GM23248 (cell line): ENCODE measurements at regions not wholly inside any gene's neighbourhood (a gene's known extent, or its start where the extent isn't known, plus 50 kb on each side); places are given as distances from the start of the nearest gene placed in this dataset.
"Not testable (repeated sequence)": the region's sequence is repeated elsewhere in the genome, so short reads cannot be mapped to it uniquely, and the experiment has no call there.

Experiments used
- DNase-seq: peaks from one replicate; pipeline ENCODE4 v3.0.0-alpha.2; 2015
- H2AFZ ChIP-seq: fragments of 200-600 bp; sonication (generic); 2 replicates; pipeline ENCODE4 v1.6.1; 2016; ENCODE audit warnings: antibody characterized with exemption
- H3F3A ChIP-seq: fragments of 200-600 bp; sonication (generic); 2 replicates; pipeline ENCODE4 v1.6.1; 2016; ENCODE audit warnings: mild to moderate bottlenecking, antibody characterized with exemption, mixed run types; ENCODE audit not compliant: insufficient read depth
- H3K27ac ChIP-seq: fragments of 200-600 bp; sonication (generic); 2 replicates; pipeline ENCODE4 v1.5.1; 2016; ENCODE audit warnings: mild to moderate bottlenecking
- H3K27me3 ChIP-seq: fragments of 200-600 bp; sonication (generic); replicated peaks from 2 replicates; pipeline ENCODE4 v1.6.1; 2016; ENCODE audit warnings: mild to moderate bottlenecking; ENCODE audit not compliant: insufficient read depth
- H3K36me3 ChIP-seq: fragments of 200-600 bp; sonication (generic); 2 replicates; pipeline ENCODE4 v1.6.1; 2016; ENCODE audit warnings: low read depth, mild to moderate bottlenecking
- H3K4me1 ChIP-seq: fragments of 200-600 bp; sonication (generic); 2 replicates; pipeline ENCODE4 v1.6.1; 2016; ENCODE audit warnings: mild to moderate bottlenecking; ENCODE audit not compliant: insufficient read depth
- H3K4me2 ChIP-seq: fragments of 200-600 bp; sonication (generic); one replicate; pipeline ENCODE4 v1.6.1; 2016; ENCODE audit warnings: mild to moderate bottlenecking; ENCODE audit not compliant: unreplicated experiment
- H3K4me3 ChIP-seq: fragments of 200-600 bp; sonication (generic); 2 replicates; pipeline ENCODE4 v1.5.1; 2016; ENCODE audit warnings: mild to moderate bottlenecking
- H3K79me2 ChIP-seq: fragments of 200-600 bp; sonication (generic); 2 replicates; pipeline ENCODE4 v1.6.1; 2016; ENCODE audit warnings: mild to moderate bottlenecking; ENCODE audit not compliant: insufficient read depth
- H3K9ac ChIP-seq: fragments of 200-600 bp; sonication (generic); 2 replicates; pipeline ENCODE4 v1.6.1; 2016; ENCODE audit warnings: mild to moderate bottlenecking
- H3K9me2 ChIP-seq: fragments of 200-600 bp; sonication (generic); 2 replicates; pipeline ENCODE4 v1.6.1; 2016; ENCODE audit warnings: mixed run types, mild to moderate bottlenecking, moderate library complexity; ENCODE audit not compliant: insufficient read depth
- H3K9me3 ChIP-seq: fragments of 200-600 bp; sonication (generic); one replicate; pipeline ENCODE4 v1.6.1; 2017; ENCODE audit warnings: low read depth
- H4K20me1 ChIP-seq: fragments of 200-600 bp; sonication (generic); 2 replicates; pipeline ENCODE4 v1.6.0; 2016; ENCODE audit not compliant: insufficient read depth
- WGBS, 2 experiments: methylation state at CpG; one replicate each; pipeline ENCODE4 v1.1.6; 2015 to 2017; ENCODE audit warnings: low lambda C conversion rate in 2 of 2, low coverage in 1 of 2; ENCODE audit errors: missing lambda C conversion rate in 2 of 2; 5-methylcytosine and 5-hydroxymethylcytosine counted together
- in situ Hi-C: fragments of 300-500 bp; cut with MboI; formaldehyde crosslinking; loops from 2 replicates; pipeline ENCODE4 v1.15.0; 2020

GRCh38 chr15:30497275-30497674 is 54.6 kb upstream of the GOLGA8Q start:
- H3K9ac ChIP-seq, H3K4me2 ChIP-seq, H4K20me1 ChIP-seq, H3K4me1 ChIP-seq, H3K9me3 ChIP-seq, H3K9me2 ChIP-seq, in situ Hi-C loops, H3F3A ChIP-seq, H2AFZ ChIP-seq, H3K4me3 ChIP-seq, DNase-seq, H3K27me3 ChIP-seq, H3K27ac ChIP-seq, H3K36me3 ChIP-seq, H3K79me2 ChIP-seq: not testable (repeated sequence)

DNA sequence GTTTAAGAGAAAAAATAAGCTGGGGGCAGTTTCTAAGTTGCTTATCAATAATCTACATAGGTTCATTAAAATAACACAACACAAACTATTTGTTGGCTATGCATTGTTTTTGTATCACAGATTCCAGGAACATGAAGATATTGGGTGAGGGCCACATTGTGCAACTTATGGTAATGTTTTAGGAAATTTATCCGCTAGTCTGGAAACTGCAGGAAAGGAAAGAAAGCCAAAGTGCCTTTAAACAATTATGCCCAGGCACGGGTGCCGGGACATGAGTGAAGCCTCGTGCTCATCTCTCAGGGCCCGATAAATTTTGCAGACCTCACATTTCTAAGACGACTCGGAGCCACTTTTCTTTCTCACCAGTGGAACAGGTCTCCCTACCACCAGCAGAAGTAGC is 52.6 kb upstream of the GOLGA8Q start:
- H3K4me2 ChIP-seq, H3K4me1 ChIP-seq, H3K27me3 ChIP-seq, H3K4me3 ChIP-seq, H2AFZ ChIP-seq, H3F3A ChIP-seq, H3K79me2 ChIP-seq, H3K9ac ChIP-seq, H3K9me3 ChIP-seq, H3K36me3 ChIP-seq, H3K27ac ChIP-seq, in situ Hi-C loops, DNase-seq, H4K20me1 ChIP-seq, H3K9me2 ChIP-seq: not testable (repeated sequence)
- WGBS, 2 experiments, result no CpG with 5 or more reads among the region's 7 CpGs

- H3K4me2 ChIP-seq, H3K4me3 ChIP-seq, in situ Hi-C loops, H3K9me2 ChIP-seq, H3K9me3 ChIP-seq, DNase-seq, H3K36me3 ChIP-seq, H4K20me1 ChIP-seq, H3K9ac ChIP-seq, H3K4me1 ChIP-seq, H3K27me3 ChIP-seq, H2AFZ ChIP-seq, H3K79me2 ChIP-seq, H3K27ac ChIP-seq, H3F3A ChIP-seq: not testable (repeated sequence)
- WGBS, 2 experiments, result 91 to 100% methylated on average over 1 of the region's 2 CpGs
Observed at GRCh38 chr15:30500511-30500910, 51.3 kb upstream of the GOLGA8Q start.
